ENCODE measurements at regions not wholly inside any gene's neighbourhood (a gene's known extent, or its start where the extent isn't known, plus 50 kb on each side); places are given as distances from the start of the nearest gene placed in this dataset.

GRCh38 chr2:17125989-17126620 lies 392.1 kb downstream of the RAD51AP2 start:
- Mint-ChIP-seq H3K9me3 (no peaks in the 10 kb centered on the region), H3K4me3 (no peak overlapping the region), H3K27ac (no peak overlapping the region), H3K27me3 (no peaks in the 10 kb centered on the region), H3K4me1 (ENCODE audit: low read depth) (no peaks in the 10 kb centered on the region), H3K36me3 (ENCODE audit: low read depth) (no peaks in the 10 kb centered on the region)
- DNase-seq: no peak
- ChIA-PET CTCF (no interaction called here), POLR2A (no interaction called here)
- intact Hi-C loops (cut with micrococcal nuclease): no loop called here
- no peak for ATAC-seq
- no peak for TF ChIP-seq CTCF (IDR thresholded peaks at IDR 0.05)

GRCh38 chr2:17124575-17125318 lies 393.5 kb downstream of the RAD51AP2 start:
- Mint-ChIP-seq H3K4me1 (ENCODE audit: low read depth) (no peaks in the 10 kb centered on the region), H3K9me3 (no peaks in the 10 kb centered on the region), H3K27me3 (no peaks in the 10 kb centered on the region), H3K36me3 (ENCODE audit: low read depth) (no peaks in the 10 kb centered on the region), H3K27ac (no peak overlapping the region), H3K4me3 (no peak overlapping the region)
- TF ChIP-seq CTCF (IDR thresholded peaks at IDR 0.05): no peak
- no peak for ATAC-seq
- intact Hi-C loops (cut with micrococcal nuclease): no loop called here
- CTCF ChIA-PET: interaction anchor here (1.1 kb wide), 1 partner anchor 9 kb away, joined by 3 read pairs; no protein-coding TSS in a partner anchor
- no peak for DNase-seq
- POLR2A ChIA-PET: no interaction called here

- no peaks in the 10 kb centered on the region for H3K27me3 Mint-ChIP-seq
- H3K27ac Mint-ChIP-seq: no peak overlapping the region
- CTCF ChIA-PET: no interaction called here
Measured at GRCh38 chr2:17122887-17123501, 395.2 kb downstream of the RAD51AP2 start.

GRCh38 chr2:17115466-17115865 lies 402.8 kb downstream of the RAD51AP2 start:
- no peaks in the 10 kb centered on the region for H3K36me3 Mint-ChIP-seq (ENCODE audit: low read depth)
- TF ChIP-seq CTCF (IDR thresholded peaks at IDR 0.05): no peak
- ChIA-PET CTCF (interaction anchor here (1.0 kb wide), 1 partner anchor 9 kb away, joined by 3 read pairs; no protein-coding TSS in a partner anchor), POLR2A (no interaction called here)
- H3K4me1 Mint-ChIP-seq (ENCODE audit: low read depth): no peaks in the 10 kb centered on the region
- no peak for ATAC-seq
- H3K4me3 Mint-ChIP-seq: no peak overlapping the region
- H3K27ac Mint-ChIP-seq: no peak overlapping the region
- intact Hi-C loops (cut with micrococcal nuclease): no loop called here
- H3K9me3 Mint-ChIP-seq: no peaks in the 10 kb centered on the region
- no peaks in the 10 kb centered on the region for H3K27me3 Mint-ChIP-seq
- DNase-seq: no peak

More at GRCh38 chr2:17122887-17123501, 395.2 kb downstream of the RAD51AP2 start:
- TF ChIP-seq CTCF (IDR thresholded peaks at IDR 0.05): no peak
- no peaks in the 10 kb centered on the region for H3K4me1 Mint-ChIP-seq (ENCODE audit: low read depth)
- ATAC-seq (no peak), DNase-seq (no peak)
- no peak overlapping the region for H3K4me3 Mint-ChIP-seq
- no peaks in the 10 kb centered on the region for H3K9me3 Mint-ChIP-seq
- intact Hi-C loops (cut with micrococcal nuclease): no loop called here
- no peaks in the 10 kb centered on the region for H3K36me3 Mint-ChIP-seq (ENCODE audit: low read depth)
- POLR2A ChIA-PET: no interaction called here

GRCh38 chr2:17115042-17115441 lies 403.2 kb downstream of the RAD51AP2 start:
- H3K27ac Mint-ChIP-seq: no peak overlapping the region
- no peak for TF ChIP-seq CTCF (IDR thresholded peaks at IDR 0.05)
- no peak for ATAC-seq
- intact Hi-C loops (cut with micrococcal nuclease): no loop called here
- no peak overlapping the region for H3K4me3 Mint-ChIP-seq
- no peaks in the 10 kb centered on the region for H3K27me3 Mint-ChIP-seq
- no peaks in the 10 kb centered on the region for H3K36me3 Mint-ChIP-seq (ENCODE audit: low read depth)
- H3K9me3 Mint-ChIP-seq: no peaks in the 10 kb centered on the region
- CTCF ChIA-PET: interaction anchor here (1.0 kb wide), 1 partner anchor 9 kb away, joined by 3 read pairs; no protein-coding TSS in a partner anchor
- no peaks in the 10 kb centered on the region for H3K4me1 Mint-ChIP-seq (ENCODE audit: low read depth)
- no peak for DNase-seq
- POLR2A ChIA-PET: no interaction called here
